ENCODE measurements at regions not wholly inside any gene's neighbourhood (a gene's known extent, or its start where the extent isn't known, plus 50 kb on each side); places are given as distances from the start of the nearest gene placed in this dataset.

DNA sequence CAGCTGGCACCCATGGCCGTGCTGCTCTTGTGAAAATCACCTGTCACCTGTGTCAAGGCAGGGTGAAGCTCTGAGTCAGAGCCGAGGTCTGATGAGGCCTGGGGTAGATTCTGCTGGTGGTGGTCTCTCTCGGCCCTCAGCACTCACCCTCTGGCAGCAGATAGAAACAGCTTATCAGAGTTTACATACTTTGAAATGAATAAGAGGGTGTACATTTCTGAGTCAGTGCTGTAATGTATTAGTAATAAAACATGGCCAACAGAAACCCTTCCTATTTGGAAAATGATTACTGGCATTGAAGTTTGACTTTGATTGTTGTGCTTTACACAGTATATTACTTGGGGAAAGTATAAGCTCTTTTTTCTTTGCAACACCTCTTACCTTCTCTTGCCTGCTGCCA, 228.8 kb downstream of the SNX10 start:
- TF ChIP-seq LEF1 (IDR thresholded peaks at IDR 0.05; ENCODE audit: borderline replicate concordance) (no peak), TARDBP (IDR thresholded peaks at IDR 0.05) (no peak), ELF4 (IDR thresholded peaks at IDR 0.05) (no peak), BHLHE40 (IDR thresholded peaks at IDR 0.05; ENCODE audit: borderline replicate concordance) (no peak)

All from HEK293T (cell line).